ENCODE measurements at regions not wholly inside any gene's neighbourhood (a gene's known extent, or its start where the extent isn't known, plus 50 kb on each side); places are given as distances from the start of the nearest gene placed in this dataset.

DNA sequence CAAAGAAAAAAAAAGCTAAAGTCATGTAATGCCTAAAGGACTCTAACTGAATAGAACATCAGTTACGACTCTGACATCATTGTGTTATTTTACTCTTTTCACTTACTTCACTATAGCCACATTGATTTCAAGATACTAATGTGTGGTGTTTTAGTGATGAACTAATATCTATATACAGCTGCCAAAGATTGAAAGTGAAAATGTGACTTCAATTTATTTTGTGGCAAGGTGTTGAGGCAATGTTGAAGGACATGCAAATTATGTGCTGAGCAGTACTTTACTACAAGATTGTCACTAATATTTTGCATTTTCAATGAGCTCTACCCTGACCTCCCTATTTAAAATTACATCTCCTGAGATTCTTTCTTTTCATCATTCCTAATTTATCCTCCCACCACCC lies 1911.9 kb upstream of the PCDH20 start:
- H3K9me3 Mint-ChIP-seq = peaks cover 7 to 12% of the 10 kb centered on the region in 2 donors
- no peaks in the 10 kb centered on the region for H3K27me3 Mint-ChIP-seq
- H3K36me3 Mint-ChIP-seq (ENCODE audit: insufficient read depth) = no peaks in the 10 kb centered on the region

GRCh38 chr13:63323441-63323840 lies 1907.8 kb upstream of the PCDH20 start:
- H3K9me3 Mint-ChIP-seq = peaks cover 0 to 2% of the 10 kb centered on the region in 2 donors

More for the DNA sequence above, 1911.9 kb upstream of the PCDH20 start:
- ATAC-seq (replicated peaks) = no peak
- no peak for DNase-seq
- Mint-ChIP-seq H3K27ac (no peak overlapping the region), H3K4me1 (ENCODE audit: low read depth in 2 of 2) (no peaks in the 10 kb centered on the region), H3K4me3 (no peak overlapping the region)

DNA sequence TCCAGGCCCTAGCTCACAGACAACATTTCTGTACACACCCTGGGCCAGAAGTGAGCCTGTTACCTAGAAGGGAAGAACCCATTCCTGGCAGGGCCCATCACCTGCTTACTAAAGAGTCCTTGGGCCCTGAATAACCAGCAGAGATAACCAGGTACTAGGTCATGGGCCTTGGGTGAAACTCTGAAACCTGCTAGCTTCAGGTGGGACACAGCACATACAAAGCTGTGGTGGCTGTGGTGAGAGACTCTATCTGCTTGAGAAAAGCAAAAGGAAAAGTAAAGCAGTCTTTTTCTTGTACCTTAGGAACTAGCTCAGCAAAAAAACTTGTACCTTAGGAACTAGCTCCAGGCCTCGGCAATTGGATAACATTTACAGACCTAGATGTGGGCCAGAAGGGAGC lies 1895.9 kb upstream of the PCDH20 start:
- no peaks in the 10 kb centered on the region for H3K4me1 Mint-ChIP-seq (ENCODE audit: low read depth in 2 of 2)
- no peak overlapping the region for H3K4me3 Mint-ChIP-seq
- H3K27ac Mint-ChIP-seq = no peak overlapping the region
- H3K9me3 Mint-ChIP-seq = peaks cover 15 to 20% of the 10 kb centered on the region in 2 donors
- DNase-seq (no peak), ATAC-seq (replicated peaks) (no peak)
- H3K27me3 Mint-ChIP-seq = no peaks in the 10 kb centered on the region
- H3K36me3 Mint-ChIP-seq (ENCODE audit: insufficient read depth) = no peaks in the 10 kb centered on the region

More at GRCh38 chr13:63323441-63323840, 1907.8 kb upstream of the PCDH20 start:
- H3K4me1 Mint-ChIP-seq (ENCODE audit: low read depth in 2 of 2) = no peaks in the 10 kb centered on the region
- DNase-seq (no peak), ATAC-seq (replicated peaks) (no peak)
- H3K4me3 Mint-ChIP-seq = no peak overlapping the region
- H3K27me3 Mint-ChIP-seq = no peaks in the 10 kb centered on the region
- H3K27ac Mint-ChIP-seq = no peak overlapping the region
- H3K36me3 Mint-ChIP-seq (ENCODE audit: insufficient read depth) = no peaks in the 10 kb centered on the region

GRCh38 chr13:63308549-63309165 lies 1893.0 kb upstream of the PCDH20 start:
- H3K36me3 Mint-ChIP-seq (ENCODE audit: insufficient read depth) = peaks cover 3% of the 10 kb centered on the region
- H3K4me1 Mint-ChIP-seq (ENCODE audit: low read depth in 2 of 2) = no peaks in the 10 kb centered on the region
- H3K27ac Mint-ChIP-seq = no peak overlapping the region
- ATAC-seq (replicated peaks) (no peak), DNase-seq (no peak)
- H3K4me3 Mint-ChIP-seq = no peak overlapping the region
- peaks cover 11 to 22% of the 10 kb centered on the region in 2 donors for H3K9me3 Mint-ChIP-seq
- no peaks in the 10 kb centered on the region for H3K27me3 Mint-ChIP-seq

GRCh38 chr13:63307228-63307627 lies 1891.6 kb upstream of the PCDH20 start:
- DNase-seq (no peak), ATAC-seq (replicated peaks) (no peak)
- Mint-ChIP-seq H3K27ac (no peak overlapping the region), H3K27me3 (no peaks in the 10 kb centered on the region), H3K9me3 (peaks cover 5 to 19% of the 10 kb centered on the region in 2 donors), H3K36me3 (ENCODE audit: insufficient read depth) (peaks cover 3% of the 10 kb centered on the region), H3K4me1 (ENCODE audit: low read depth in 2 of 2) (no peaks in the 10 kb centered on the region), H3K4me3 (no peak overlapping the region)

DNA sequence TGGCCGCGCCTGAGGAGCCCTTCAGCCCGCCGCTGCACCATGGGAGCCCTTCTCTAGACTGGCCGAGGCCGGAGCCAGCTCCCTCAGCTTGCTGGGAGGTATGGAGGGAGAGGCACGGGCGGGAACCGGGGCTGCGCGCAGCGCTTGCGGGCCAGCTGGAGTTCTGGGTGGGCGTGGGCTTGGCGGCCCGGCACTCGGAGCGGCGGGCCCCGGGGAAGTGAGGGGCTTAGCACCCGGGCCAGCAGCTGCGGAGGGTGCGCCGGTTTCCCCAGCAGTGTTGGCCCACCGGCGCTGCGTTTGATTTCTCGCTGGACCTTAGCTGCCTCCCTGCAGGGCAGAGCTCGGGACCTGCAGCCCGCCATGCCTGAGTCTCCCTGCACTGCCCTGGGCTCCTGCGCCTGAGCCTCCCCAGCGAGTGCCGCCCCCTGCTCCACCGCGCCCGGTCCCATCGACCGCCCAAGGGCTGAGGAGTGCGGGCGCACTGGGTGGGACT lies 1890.0 kb upstream of the PCDH20 start:
- Mint-ChIP-seq H3K4me3 (no peak overlapping the region), H3K4me1 (ENCODE audit: low read depth in 2 of 2) (no peaks in the 10 kb centered on the region), H3K9me3 (peaks cover 4 to 16% of the 10 kb centered on the region in 2 donors), H3K27me3 (no peaks in the 10 kb centered on the region), H3K36me3 (ENCODE audit: insufficient read depth) (peaks cover 3% of the 10 kb centered on the region), H3K27ac (no peak overlapping the region)
- ATAC-seq (replicated peaks) = no peak
- DNase-seq = no peak

DNA sequence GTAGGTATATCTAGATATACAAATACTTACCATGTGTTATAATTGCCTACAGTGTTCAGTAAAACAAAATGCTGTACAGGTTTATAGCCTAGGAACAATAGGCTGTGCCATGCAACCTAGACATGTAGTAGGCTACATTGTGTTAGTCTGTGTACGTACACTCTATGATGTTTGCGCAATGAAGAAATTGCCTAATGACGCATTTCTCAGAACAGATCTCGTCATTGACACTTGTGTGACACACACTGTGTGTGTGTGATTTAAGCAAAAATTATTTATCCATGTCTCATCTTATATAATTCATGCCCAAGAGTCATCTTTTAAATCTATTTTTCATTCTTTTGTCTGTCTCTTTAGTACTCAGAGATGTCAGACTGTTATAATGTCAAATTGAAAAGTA lies 1888.8 kb upstream of the PCDH20 start:
- no peak for DNase-seq
- Mint-ChIP-seq H3K27ac (no peak overlapping the region), H3K4me1 (ENCODE audit: low read depth in 2 of 2) (no peaks in the 10 kb centered on the region), H3K9me3 (peaks cover 4 to 16% of the 10 kb centered on the region in 2 donors), H3K4me3 (no peak overlapping the region), H3K27me3 (no peaks in the 10 kb centered on the region), H3K36me3 (ENCODE audit: insufficient read depth) (peaks cover 3% of the 10 kb centered on the region)
- no peak for ATAC-seq (replicated peaks)

DNA sequence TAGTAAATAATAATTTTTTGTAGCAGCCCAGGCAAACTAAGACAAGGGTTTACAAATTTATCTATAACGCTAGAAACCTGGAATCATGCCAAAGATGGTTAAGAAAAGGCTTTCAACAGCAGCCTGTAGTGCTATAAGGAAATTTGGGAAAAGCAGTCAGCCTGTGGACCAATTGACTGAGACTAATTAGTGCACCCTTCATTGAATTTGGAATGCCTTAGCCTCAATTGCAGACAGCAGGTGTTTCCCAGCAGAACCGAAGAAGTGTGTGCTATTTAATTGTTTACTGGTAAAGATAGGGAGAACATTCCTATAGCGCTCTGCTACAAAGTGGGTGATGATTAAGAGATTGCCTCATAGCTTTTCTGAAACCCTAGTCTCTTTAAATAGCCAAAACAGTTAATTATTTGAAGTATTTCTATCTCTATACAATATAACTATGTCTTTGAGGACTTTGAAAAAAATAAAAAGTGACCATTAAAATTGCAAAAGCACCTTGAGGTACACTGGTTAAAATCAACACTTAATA lies 1884.3 kb upstream of the PCDH20 start:
- DNase-seq = no peak
- H3K9me3 Mint-ChIP-seq = peaks cover 3 to 12% of the 10 kb centered on the region in 2 donors
- no peak for ATAC-seq (replicated peaks)
- H3K27me3 Mint-ChIP-seq = no peaks in the 10 kb centered on the region
- H3K4me3 Mint-ChIP-seq = no peak overlapping the region
- no peak overlapping the region for H3K27ac Mint-ChIP-seq
- H3K4me1 Mint-ChIP-seq (ENCODE audit: low read depth in 2 of 2) = no peaks in the 10 kb centered on the region
- H3K36me3 Mint-ChIP-seq (ENCODE audit: insufficient read depth) = no peaks in the 10 kb centered on the region

GRCh38 chr13:63297163-63297562 lies 1881.5 kb upstream of the PCDH20 start:
- Mint-ChIP-seq H3K9me3 (peaks cover 3 to 12% of the 10 kb centered on the region in 2 donors), H3K27me3 (no peaks in the 10 kb centered on the region), H3K36me3 (ENCODE audit: insufficient read depth) (no peaks in the 10 kb centered on the region), H3K27ac (no peak overlapping the region), H3K4me1 (ENCODE audit: low read depth in 2 of 2) (no peaks in the 10 kb centered on the region), H3K4me3 (no peak overlapping the region)
- DNase-seq (no peak), ATAC-seq (replicated peaks) (no peak)

DNA sequence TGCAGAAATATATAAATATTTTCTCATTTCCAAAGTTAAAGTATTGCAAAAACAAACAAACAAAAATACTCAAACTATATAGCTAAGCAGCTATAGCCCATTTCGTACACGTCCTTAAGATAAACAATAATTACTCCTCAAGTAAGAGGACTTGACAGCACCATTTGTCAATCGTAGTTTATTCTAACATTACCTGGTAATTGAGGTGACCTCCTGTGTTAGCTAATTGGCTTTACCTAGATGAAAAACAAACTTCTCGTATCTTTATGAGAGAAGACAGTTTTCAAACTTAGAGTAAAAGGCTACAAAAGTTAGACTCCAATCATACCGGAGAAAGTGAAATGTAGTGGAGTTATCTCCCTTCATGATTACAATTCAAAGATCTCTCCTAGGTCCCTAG lies 1876.1 kb upstream of the PCDH20 start:
- Mint-ChIP-seq H3K9me3 (peaks cover 0 to 1% of the 10 kb centered on the region in 2 donors), H3K36me3 (ENCODE audit: insufficient read depth) (no peaks in the 10 kb centered on the region), H3K27ac (no peak overlapping the region), H3K27me3 (no peaks in the 10 kb centered on the region), H3K4me1 (ENCODE audit: low read depth in 2 of 2) (no peaks in the 10 kb centered on the region), H3K4me3 (no peak overlapping the region)
- no peak for DNase-seq
- ATAC-seq (replicated peaks) = no peak

- H3K27me3 Mint-ChIP-seq = no peaks in the 10 kb centered on the region
- ATAC-seq (replicated peaks) = no peak
- no peak overlapping the region for H3K27ac Mint-ChIP-seq
- H3K36me3 Mint-ChIP-seq (ENCODE audit: insufficient read depth) = no peaks in the 10 kb centered on the region
- H3K4me1 Mint-ChIP-seq (ENCODE audit: low read depth in 2 of 2) = no peaks in the 10 kb centered on the region
- H3K4me3 Mint-ChIP-seq = no peak overlapping the region
- H3K9me3 Mint-ChIP-seq = peaks cover 0 to 5% of the 10 kb centered on the region in 2 donors
- no peak for DNase-seq
These were observed 1872.9 kb upstream of the PCDH20 start for GRCh38 chr13:63288576-63288975.

DNA sequence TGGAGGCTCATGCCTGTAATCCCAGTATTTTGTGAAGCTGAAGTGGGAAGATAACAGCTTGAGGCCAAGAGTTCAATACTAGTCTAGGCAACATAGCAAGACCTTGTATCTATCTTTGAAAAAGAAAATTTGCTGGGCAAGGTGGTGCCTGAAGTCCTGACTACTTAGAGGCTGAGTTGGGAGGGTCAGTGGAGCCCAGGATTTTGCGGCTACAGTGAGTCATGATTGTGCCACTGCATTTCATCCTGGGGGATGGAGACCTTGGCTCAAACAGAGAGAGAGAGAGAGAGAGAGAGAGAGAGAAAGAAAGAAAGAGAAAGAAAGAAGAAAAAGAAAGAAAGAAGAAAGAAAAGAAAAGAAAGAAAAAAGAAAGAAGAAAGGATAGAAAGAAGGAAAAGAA lies 1872.3 kb upstream of the PCDH20 start:
- ATAC-seq (replicated peaks) (no peak), DNase-seq (no peak)
- H3K27me3 Mint-ChIP-seq = no peaks in the 10 kb centered on the region
- H3K9me3 Mint-ChIP-seq = peaks cover 0 to 6% of the 10 kb centered on the region in 2 donors
- H3K4me1 Mint-ChIP-seq (ENCODE audit: low read depth in 2 of 2) = no peaks in the 10 kb centered on the region
- no peak overlapping the region for H3K27ac Mint-ChIP-seq
- H3K4me3 Mint-ChIP-seq = no peak overlapping the region
- no peaks in the 10 kb centered on the region for H3K36me3 Mint-ChIP-seq (ENCODE audit: insufficient read depth)

DNA sequence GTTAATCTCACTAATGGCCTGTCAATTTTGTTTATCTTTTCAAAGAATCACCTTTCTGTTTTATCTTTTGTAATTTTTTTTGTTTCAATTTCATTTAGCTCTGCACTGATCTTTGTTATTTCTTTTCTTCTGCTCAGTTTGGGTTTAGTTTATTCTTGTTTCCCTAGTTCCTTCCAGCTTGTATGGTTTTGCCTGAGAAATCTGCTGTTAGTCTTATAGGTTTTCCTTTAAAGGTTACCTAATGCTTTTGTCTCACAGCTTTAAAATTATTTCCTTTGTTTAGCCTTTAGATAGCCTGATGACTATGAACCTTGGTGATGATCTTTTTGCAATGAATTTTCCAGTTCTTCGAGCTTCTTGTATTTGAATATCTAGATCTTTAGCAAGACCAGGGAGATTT lies 1869.8 kb upstream of the PCDH20 start:
- Mint-ChIP-seq H3K4me3 (no peak overlapping the region), H3K9me3 (peaks cover 0 to 6% of the 10 kb centered on the region in 2 donors), H3K4me1 (ENCODE audit: low read depth in 2 of 2) (no peaks in the 10 kb centered on the region), H3K27me3 (no peaks in the 10 kb centered on the region), H3K27ac (no peak overlapping the region), H3K36me3 (ENCODE audit: insufficient read depth) (no peaks in the 10 kb centered on the region)
- DNase-seq = no peak
- ATAC-seq (replicated peaks) = no peak

DNA sequence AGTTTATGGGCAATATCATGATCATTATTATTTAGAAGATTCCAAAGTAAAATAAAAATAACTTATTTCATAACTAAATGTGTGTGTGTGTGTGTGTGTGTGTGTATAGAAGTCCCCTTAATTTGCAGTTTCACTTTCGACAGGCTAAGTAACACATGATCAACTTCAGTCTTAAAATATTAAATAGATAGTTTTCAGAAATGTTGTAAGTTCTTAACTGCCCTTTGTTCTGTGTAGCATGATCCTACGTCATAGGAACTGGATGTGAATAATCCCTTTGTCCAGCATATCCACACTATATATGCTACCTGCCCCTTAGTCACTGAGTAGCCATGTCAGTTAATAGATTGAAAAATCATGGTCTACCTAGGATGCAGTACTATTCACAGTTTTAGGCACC lies 1863.5 kb upstream of the PCDH20 start:
- Mint-ChIP-seq H3K36me3 (ENCODE audit: insufficient read depth) (no peaks in the 10 kb centered on the region), H3K27ac (no peak overlapping the region), H3K9me3 (peaks cover 8 to 17% of the 10 kb centered on the region in 2 donors), H3K27me3 (no peaks in the 10 kb centered on the region), H3K4me3 (no peak overlapping the region), H3K4me1 (ENCODE audit: low read depth in 2 of 2) (no peaks in the 10 kb centered on the region)
- no peak for DNase-seq
- no peak for ATAC-seq (replicated peaks)
